K562 (cell line): ENCODE measurements at regions not wholly inside any gene's neighbourhood (a gene's known extent, or its start where the extent isn't known, plus 50 kb on each side); places are given as distances from the start of the nearest gene placed in this dataset.

ENCODE experiments used
- ATAC-seq: fragments of 200-7000 bp; cut with Tn5 transposase; 3 replicates; pipeline ENCODE4 v1.9.1; 2020; ENCODE audit warnings: moderate library complexity
- BruUV-seq: library from RNA; stranded (reverse); fragments of 400-500 nt; replicated peaks from 2 replicates; lab custom pipeline; 2021; lab: Mats Ljungman, UMichigan
- CTCF ChIA-PET: fragments of 300-600 bp; formaldehyde crosslinking; extraction: SDS; loops from one replicate; lab custom pipeline; 2021; ENCODE audit warnings: low intra/inter-chr PET ratio; lab: Yijun Ruan, JAX
- POLR2A ChIA-PET: fragments of 300-600, 350-650 bp; sonication (Branson Sonifier 250); formaldehyde crosslinking; extraction: SDS; loops from one replicate; lab custom pipeline; 2021; ENCODE audit warnings: antibody characterized with exemption, inconsistent platforms; lab: Yijun Ruan, JAX
- DNase-seq, 4 experiments: peaks; one replicate each; pipeline versions ENCODE4 v3.0.0 to v3.0.0-alpha.2; 2011 to 2018; ENCODE audit warnings: low spot score in 3 of 4, mixed read lengths in 3 of 4; ENCODE audit errors: extremely low read depth in 1 of 4
- FAIRE-seq: peaks from 2 replicates; lab custom pipeline; 2011; peaks lifted over from hg19 to GRCh38; lab: Jason Lieb, UNC
- H2AFZ ChIP-seq: 2 replicates; pipeline ENCODE4 v1.6.0; 2011; ENCODE audit warnings: low read depth, low read length, control low read depth, inconsistent platforms
- H3K27ac ChIP-seq: fragments of 200-600 bp; 3 replicates; pipeline ENCODE4 v1.8.0; 2011; ENCODE audit warnings: low read depth, mild to moderate bottlenecking, control low read depth, inconsistent platforms, low read length, moderate library complexity, mixed read lengths; ENCODE audit errors: extremely low read depth
- H3K27me3 ChIP-seq, 2 experiments: fragments of 300-600 bp in 1 of 2; 2 replicates in 1 of 2; 3 replicates in 1 of 2; pipeline versions ENCODE4 v1.6.0 to v1.8.0; 2011; ENCODE audit warnings: inconsistent platforms in 2 of 2, low read length in 2 of 2, mild to moderate bottlenecking in 1 of 2, mixed read lengths in 1 of 2, moderate library complexity in 1 of 2; ENCODE audit not compliant: control insufficient read depth in 2 of 2, insufficient read depth in 2 of 2
- H3K36me3 ChIP-seq: fragments of 300-600 bp; 3 replicates; pipeline ENCODE4 v1.8.0; 2011; ENCODE audit warnings: mild to moderate bottlenecking, low read length, inconsistent platforms; ENCODE audit not compliant: control insufficient read depth, insufficient read depth
- H3K4me1 ChIP-seq, 2 experiments: fragments of 200-600 bp in 1 of 2; replicated peaks in 1 of 2; 2 replicates in 1 of 2; 3 replicates in 1 of 2; pipeline versions ENCODE4 v1.5.1 to v1.8.0; 2011; ENCODE audit warnings: inconsistent platforms in 2 of 2, low read length in 2 of 2, mild to moderate bottlenecking in 1 of 2, mixed read lengths in 1 of 2, moderate library complexity in 1 of 2; ENCODE audit not compliant: control insufficient read depth in 2 of 2, insufficient read depth in 2 of 2
- H3K4me2 ChIP-seq: 2 replicates; pipeline ENCODE4 v1.6.1; 2011; ENCODE audit warnings: low read length, control low read depth, inconsistent platforms, mixed read lengths; ENCODE audit not compliant: insufficient read depth
- H3K4me3 ChIP-seq: fragments of 200-600 bp; sonication (generic), shearing (Covaris generic); 2 replicates; pipeline ENCODE4 v1.5.1; 2016; ENCODE audit warnings: control low read depth, inconsistent platforms
- H3K79me2 ChIP-seq: fragments of 200-600 bp; 3 replicates; pipeline ENCODE4 v1.8.0; 2011; ENCODE audit warnings: low read length, inconsistent platforms; ENCODE audit not compliant: control insufficient read depth, insufficient read depth
- H3K9ac ChIP-seq, 2 experiments: 2 replicates each; pipeline versions ENCODE4 v1.6.0 to v1.6.1; 2011; ENCODE audit warnings: low read depth in 2 of 2, low read length in 2 of 2, control low read depth in 1 of 2, inconsistent platforms in 1 of 2, mild to moderate bottlenecking in 1 of 2, mixed read lengths in 1 of 2; ENCODE audit not compliant: insufficient read depth in 1 of 2
- H3K9me1 ChIP-seq: one replicate; pipeline ENCODE4 v1.6.0; 2011; ENCODE audit warnings: inconsistent platforms, mild to moderate bottlenecking, low read length, moderate library complexity; ENCODE audit not compliant: control insufficient read depth, insufficient read depth
- H3K9me3 ChIP-seq: replicated peaks from 2 replicates; pipeline ENCODE4 v1.5.1; 2011; ENCODE audit warnings: low read depth, low read length, inconsistent platforms; ENCODE audit not compliant: control insufficient read depth, insufficient read depth
- H4K20me1 ChIP-seq: replicated peaks from 2 replicates; pipeline ENCODE4 v1.6.1; 2011; ENCODE audit warnings: low read length, inconsistent platforms, mixed read lengths; ENCODE audit not compliant: control insufficient read depth, insufficient read depth
- ARHGAP35 ChIP-seq: fragments of 450-650 bp; IDR thresholded peaks from 2 replicates; pipeline ENCODE4 v1.6.1; 2018; ENCODE audit not compliant: partially characterized antibody
- KLF16 ChIP-seq: IDR thresholded peaks from 2 replicates; pipeline ENCODE4 v1.6.1; 2016; ENCODE audit warnings: antibody characterized with exemption
- NELFE ChIP-seq: IDR thresholded peaks from 2 replicates; pipeline ENCODE4 v1.6.1; 2011; ENCODE audit warnings: mild to moderate bottlenecking; ENCODE audit not compliant: insufficient read depth, insufficient read length
- NR2F6 ChIP-seq: fragments of 450-650 bp; formaldehyde crosslinking; IDR thresholded peaks from 2 replicates; pipeline ENCODE4 v1.4.0; 2020; ENCODE audit warnings: mild to moderate bottlenecking
- PRDM10 ChIP-seq: fragments of 450-650 bp; IDR thresholded peaks from 2 replicates; pipeline ENCODE4 v1.6.1; 2018; ENCODE audit not compliant: partially characterized antibody
- ZFX ChIP-seq: sonication (generic); formaldehyde crosslinking; IDR thresholded peaks from 2 replicates; pipeline ENCODE4 v1.8.0; 2022; ENCODE audit warnings: mild to moderate bottlenecking, missing genetic modification reagents, moderate library complexity
- ZNF217 ChIP-seq: sonication (generic); formaldehyde crosslinking; IDR thresholded peaks from 2 replicates; pipeline ENCODE4 v1.8.0; 2022; ENCODE audit warnings: mild to moderate bottlenecking, missing genetic modification reagents
- ZNF3 ChIP-seq: fragments of 250-450 bp; sonication (Bioruptor Pico); IDR thresholded peaks from 2 replicates; pipeline ENCODE4 v1.5.0; 2021; ENCODE audit warnings: mild to moderate bottlenecking, moderate library complexity
- WGBS: fragments of 100-300 bp; shearing (Covaris generic); methylation state at CpG from one replicate; pipeline ENCODE4 v1.1.6; 2016; ENCODE audit warnings: low coverage, mixed read lengths; ENCODE audit not compliant: insufficient coverage; ENCODE audit errors: missing lambda C conversion rate; 5-methylcytosine and 5-hydroxymethylcytosine counted together
- in situ Hi-C: fragments of 300-500 bp; cut with MboI; formaldehyde crosslinking; loops from 4 replicates; pipeline ENCODE4 v1.15.0; 2018; ENCODE audit warnings: inconsistent platforms, mixed read lengths
- intact Hi-C: fragments of 100-400 bp; cut with micrococcal nuclease; formaldehyde crosslinking; loops from 2 replicates; pipeline ENCODE4 v1.14.2; 2022
- TF ChIP-seq, protein P1 (sequence below), 2 experiments: fragments of 450-650 bp; IDR thresholded peaks; 2 replicates each; pipeline ENCODE4 v1.6.1; 2016
- TF ChIP-seq, protein P2 (sequence below): fragments of 250-450 bp; sonication (Bioruptor Pico); IDR thresholded peaks from 2 replicates; pipeline ENCODE4 v1.8.0; 2021; ENCODE audit warnings: moderate library complexity, mild to moderate bottlenecking, inconsistent platforms
- TF ChIP-seq, protein P3 (sequence below): conservative IDR thresholded peaks from 2 replicates; pipeline ENCODE4 v1.6.1; 2011; ENCODE audit warnings: low read depth, mild to moderate bottlenecking, low read length; ENCODE audit not compliant: control insufficient read depth
- TF ChIP-seq, protein P4 (sequence below): fragments of 250-450 bp; sonication (Bioruptor Pico); IDR thresholded peaks from 2 replicates; pipeline ENCODE4 v1.5.0; 2021; ENCODE audit warnings: mild to moderate bottlenecking, borderline replicate concordance

DNA sequence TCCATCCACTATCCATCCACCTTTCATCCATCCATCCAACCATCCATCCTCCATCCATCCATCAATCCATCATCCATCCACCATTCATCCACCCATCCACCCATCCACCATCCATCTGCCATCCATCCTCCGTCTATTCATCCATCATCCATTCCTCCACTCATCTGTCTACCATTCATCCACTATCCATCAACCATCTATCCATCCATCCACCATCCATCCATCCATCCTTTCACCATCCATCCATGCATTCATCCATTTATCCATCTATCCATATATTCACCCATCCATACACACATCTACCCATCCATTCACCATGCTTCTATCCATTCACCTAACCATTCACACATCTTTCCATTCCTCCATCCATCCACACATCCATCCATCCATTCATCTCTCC, 207.0 kb upstream of the CDH4 start:
- Histone ChIP-seq H2AFZ (no peak overlapping the region), H3K27me3 (peaks cover 0 to 3% of the 10 kb centered on the region in 2 experiments; a peak in 1 of 5 replicates), H3K4me1 (no peaks in the 10 kb centered on the region), H3K9me1 (no peaks in the 10 kb centered on the region), H3K27ac (no peak overlapping the region), H4K20me1 (no peaks in the 10 kb centered on the region), H3K4me2 (no peak overlapping the region), H3K9me3 (no peaks in the 10 kb centered on the region), H3K79me2 (no peaks in the 10 kb centered on the region), H3K36me3 (no peaks in the 10 kb centered on the region)
- 0% methylated on average over 1 of the region's 1 CpG for WGBS
- intact Hi-C loops (no loop called here), in situ Hi-C loops (no loop called here)
- no peak for DNase-seq
- POLR2A ChIA-PET, result no interaction called here
- BruUV-seq, result no TSS peak
- TF ChIP-seq, protein P1, sequence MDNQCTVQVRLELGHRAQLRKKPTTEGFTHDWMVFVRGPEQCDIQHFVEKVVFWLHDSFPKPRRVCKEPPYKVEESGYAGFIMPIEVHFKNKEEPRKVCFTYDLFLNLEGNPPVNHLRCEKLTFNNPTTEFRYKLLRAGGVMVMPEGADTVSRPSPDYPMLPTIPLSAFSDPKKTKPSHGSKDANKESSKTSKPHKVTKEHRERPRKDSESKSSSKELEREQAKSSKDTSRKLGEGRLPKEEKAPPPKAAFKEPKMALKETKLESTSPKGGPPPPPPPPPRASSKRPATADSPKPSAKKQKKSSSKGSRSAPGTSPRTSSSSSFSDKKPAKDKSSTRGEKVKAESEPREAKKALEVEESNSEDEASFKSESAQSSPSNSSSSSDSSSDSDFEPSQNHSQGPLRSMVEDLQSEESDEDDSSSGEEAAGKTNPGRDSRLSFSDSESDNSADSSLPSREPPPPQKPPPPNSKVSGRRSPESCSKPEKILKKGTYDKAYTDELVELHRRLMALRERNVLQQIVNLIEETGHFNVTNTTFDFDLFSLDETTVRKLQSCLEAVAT (IDR thresholded peaks at IDR 0.05), result no peak
- TF ChIP-seq NELFE (no peak), ZNF3 (CRISPR knock-in tag) (no peak), KLF16 (no peak), NR2F6 (CRISPR knock-in tag) (no peak), ZFX (CRISPR knock-in tag) (no peak), PRDM10 (no peak), ARHGAP35 (no peak), ZNF217 (CRISPR knock-in tag) (no peak)
- TF ChIP-seq, protein P2, sequence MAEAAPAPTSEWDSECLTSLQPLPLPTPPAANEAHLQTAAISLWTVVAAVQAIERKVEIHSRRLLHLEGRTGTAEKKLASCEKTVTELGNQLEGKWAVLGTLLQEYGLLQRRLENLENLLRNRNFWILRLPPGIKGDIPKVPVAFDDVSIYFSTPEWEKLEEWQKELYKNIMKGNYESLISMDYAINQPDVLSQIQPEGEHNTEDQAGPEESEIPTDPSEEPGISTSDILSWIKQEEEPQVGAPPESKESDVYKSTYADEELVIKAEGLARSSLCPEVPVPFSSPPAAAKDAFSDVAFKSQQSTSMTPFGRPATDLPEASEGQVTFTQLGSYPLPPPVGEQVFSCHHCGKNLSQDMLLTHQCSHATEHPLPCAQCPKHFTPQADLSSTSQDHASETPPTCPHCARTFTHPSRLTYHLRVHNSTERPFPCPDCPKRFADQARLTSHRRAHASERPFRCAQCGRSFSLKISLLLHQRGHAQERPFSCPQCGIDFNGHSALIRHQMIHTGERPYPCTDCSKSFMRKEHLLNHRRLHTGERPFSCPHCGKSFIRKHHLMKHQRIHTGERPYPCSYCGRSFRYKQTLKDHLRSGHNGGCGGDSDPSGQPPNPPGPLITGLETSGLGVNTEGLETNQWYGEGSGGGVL (CRISPR knock-in tag), result no peak
- TF ChIP-seq, protein P3, sequence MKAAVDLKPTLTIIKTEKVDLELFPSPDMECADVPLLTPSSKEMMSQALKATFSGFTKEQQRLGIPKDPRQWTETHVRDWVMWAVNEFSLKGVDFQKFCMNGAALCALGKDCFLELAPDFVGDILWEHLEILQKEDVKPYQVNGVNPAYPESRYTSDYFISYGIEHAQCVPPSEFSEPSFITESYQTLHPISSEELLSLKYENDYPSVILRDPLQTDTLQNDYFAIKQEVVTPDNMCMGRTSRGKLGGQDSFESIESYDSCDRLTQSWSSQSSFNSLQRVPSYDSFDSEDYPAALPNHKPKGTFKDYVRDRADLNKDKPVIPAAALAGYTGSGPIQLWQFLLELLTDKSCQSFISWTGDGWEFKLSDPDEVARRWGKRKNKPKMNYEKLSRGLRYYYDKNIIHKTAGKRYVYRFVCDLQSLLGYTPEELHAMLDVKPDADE, result no peak
- TF ChIP-seq, protein P4, sequence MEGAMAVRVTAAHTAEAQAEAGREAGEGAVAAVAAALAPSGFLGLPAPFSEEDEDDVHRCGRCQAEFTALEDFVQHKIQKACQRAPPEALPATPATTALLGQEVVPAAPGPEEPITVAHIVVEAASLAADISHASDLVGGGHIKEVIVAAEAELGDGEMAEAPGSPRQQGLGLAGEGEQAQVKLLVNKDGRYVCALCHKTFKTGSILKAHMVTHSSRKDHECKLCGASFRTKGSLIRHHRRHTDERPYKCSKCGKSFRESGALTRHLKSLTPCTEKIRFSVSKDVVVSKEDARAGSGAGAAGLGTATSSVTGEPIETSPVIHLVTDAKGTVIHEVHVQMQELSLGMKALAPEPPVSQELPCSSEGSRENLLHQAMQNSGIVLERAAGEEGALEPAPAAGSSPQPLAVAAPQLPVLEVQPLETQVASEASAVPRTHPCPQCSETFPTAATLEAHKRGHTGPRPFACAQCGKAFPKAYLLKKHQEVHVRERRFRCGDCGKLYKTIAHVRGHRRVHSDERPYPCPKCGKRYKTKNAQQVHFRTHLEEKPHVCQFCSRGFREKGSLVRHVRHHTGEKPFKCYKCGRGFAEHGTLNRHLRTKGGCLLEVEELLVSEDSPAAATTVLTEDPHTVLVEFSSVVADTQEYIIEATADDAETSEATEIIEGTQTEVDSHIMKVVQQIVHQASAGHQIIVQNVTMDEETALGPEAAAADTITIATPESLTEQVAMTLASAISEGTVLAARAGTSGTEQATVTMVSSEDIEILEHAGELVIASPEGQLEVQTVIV (CRISPR knock-in tag), result no peak
- TF ChIP-seq, all 486 proteins: peak for 0
- Histone ChIP-seq H3K4me3 (no peak overlapping the region), H3K9ac (no peak overlapping the region)
- FAIRE-seq (no peak), ATAC-seq (no peak)
- CTCF ChIA-PET, result no interaction called here
